Hindlimb muscle (tissue), 1 donor: ENCODE measurements at regions not wholly inside any gene's neighbourhood (a gene's known extent, or its start where the extent isn't known, plus 50 kb on each side); places are given as distances from the start of the nearest gene placed in this dataset.

Experiments
- DNase-seq: peaks from one replicate; pipeline ENCODE4 v3.0.0-alpha.2; 2013

GRCh38 chr5:161235569-161235968, 311.0 kb downstream of the GABRB2 start:
- DNase-seq: no peak

GRCh38 chr5:161233553-161233952, 313.0 kb downstream of the GABRB2 start:
- no peak for DNase-seq

- DNase-seq: no peak
Observed at GRCh38 chr5:161230221-161230620, 316.3 kb downstream of the GABRB2 start.

GRCh38 chr5:161219816-161220215, 326.7 kb downstream of the GABRB2 start:
- no peak for DNase-seq

- DNase-seq: no peak
Observed at GRCh38 chr5:161216877-161217276, 329.6 kb downstream of the GABRB2 start.

- no peak for DNase-seq
Observed at GRCh38 chr5:161212123-161212712, 334.3 kb downstream of the GABRB2 start.

- no peak for DNase-seq
Observed at GRCh38 chr5:161201558-161201957, 345.0 kb downstream of the GABRB2 start.

GRCh38 chr5:161190778-161191177, 338.8 kb upstream of the ATP10B start:
- no peak for DNase-seq

GRCh38 chr5:161190086-161190485, 338.1 kb upstream of the ATP10B start:
- no peak for DNase-seq

GRCh38 chr5:161189452-161189851, 337.4 kb upstream of the ATP10B start:
- no peak for DNase-seq

GRCh38 chr5:161183559-161183958, 331.5 kb upstream of the ATP10B start:
- no peak for DNase-seq

- DNase-seq: no peak
Observed at GRCh38 chr5:161176221-161176620, 324.2 kb upstream of the ATP10B start.

- DNase-seq: no peak
Observed at GRCh38 chr5:161169776-161170175, 317.8 kb upstream of the ATP10B start.

- no peak for DNase-seq
Observed at GRCh38 chr5:161167016-161167767, 315.2 kb upstream of the ATP10B start.

- DNase-seq: no peak
Observed at GRCh38 chr5:161165998-161166660, 314.1 kb upstream of the ATP10B start.

- DNase-seq: peak; percentile 19
Observed at GRCh38 chr5:161157925-161158324, 305.9 kb upstream of the ATP10B start.

- DNase-seq: no peak
Observed at GRCh38 chr5:161155451-161155850, 303.4 kb upstream of the ATP10B start.

GRCh38 chr5:161152415-161152940, 300.5 kb upstream of the ATP10B start:
- DNase-seq: no peak

- DNase-seq: no peak
Observed at GRCh38 chr5:161150441-161150988, 298.5 kb upstream of the ATP10B start.

- DNase-seq: no peak
Observed at GRCh38 chr5:161149078-161149477, 297.1 kb upstream of the ATP10B start.

- no peak for DNase-seq
Observed at GRCh38 chr5:161138751-161139455, 286.9 kb upstream of the ATP10B start.

- DNase-seq: no peak
Observed at GRCh38 chr5:161134956-161135355, 282.9 kb upstream of the ATP10B start.

- no peak for DNase-seq
Observed at GRCh38 chr5:161134083-161134482, 282.1 kb upstream of the ATP10B start.
